B cell (primary cell): ENCODE measurements at regions not wholly inside any gene's neighbourhood (a gene's known extent, or its start where the extent isn't known, plus 50 kb on each side); places are given as distances from the start of the nearest gene placed in this dataset.

Source experiments
- ATAC-seq: fragments of 200-7000 bp; cut with Tn5 transposase; one replicate; pipeline ENCODE4 v1.10.0; 2021; ENCODE audit warnings: low read depth, mild to moderate bottlenecking, moderate number of reproducible peaks, moderate library complexity
- CTCF ChIA-PET: fragments of 350-600 bp; sonication (Branson Sonifier 250); formaldehyde crosslinking; loops from one replicate; lab custom pipeline; 2021; ENCODE audit warnings: antibody characterized with exemption, inconsistent platforms; lab: Charles Lee
- POLR2A ChIA-PET: fragments of 350-600 bp; sonication (Branson Sonifier 250); formaldehyde crosslinking; loops from one replicate; lab custom pipeline; 2021; ENCODE audit warnings: antibody characterized with exemption; lab: Charles Lee
- DNase-seq: peaks from one replicate; pipeline ENCODE4 v3.0.0; 2013
- H2AFZ ChIP-seq: 2 replicates; pipeline ENCODE4 v1.6.1; 2012; ENCODE audit warnings: mild to moderate bottlenecking, low read depth, low read length; ENCODE audit not compliant: insufficient read depth, poor library complexity, severe bottlenecking
- H3K27ac ChIP-seq, 2 donors: 1 replicate in 1 of 2; 2 replicates in 1 of 2; pipeline ENCODE4 v1.5.1; 2012 to 2013; ENCODE audit warnings: low read length in 2 of 2, mild to moderate bottlenecking in 2 of 2, moderate library complexity in 1 of 2
- H3K27me3 ChIP-seq, 4 experiments: fragments of 200-600 bp in 1 of 4; sonication (generic) in 1 of 4; replicated peaks in 1 of 4; 1 replicate in 2 of 4; 2 replicates in 2 of 4; pipeline versions ENCODE4 v1.6.1 to v1.7.0; 2013 to 2016; ENCODE audit warnings: low read length in 3 of 4, mild to moderate bottlenecking in 2 of 4, mixed read lengths in 1 of 4, moderate library complexity in 1 of 4; ENCODE audit not compliant: insufficient read depth in 4 of 4, control insufficient read depth in 3 of 4; ENCODE audit errors: control extremely low read depth in 1 of 4
- H3K36me3 ChIP-seq, 2 experiments: replicated peaks in 1 of 2; 1 replicate in 1 of 2; 2 replicates in 1 of 2; pipeline versions ENCODE4 v1.6.1 to v1.7.1; 2013; ENCODE audit warnings: low read length in 1 of 2; ENCODE audit not compliant: insufficient read depth in 2 of 2, control insufficient read depth in 1 of 2; ENCODE audit errors: control extremely low read depth in 1 of 2, extremely low read depth in 1 of 2
- H3K4me1 ChIP-seq, 2 donors: fragments of 200-600 bp in 1 of 2; sonication (generic) in 1 of 2; 1 replicate in 1 of 2; 2 replicates in 1 of 2; pipeline versions ENCODE4 v1.5.1 to v1.6.1; 2013 to 2017; ENCODE audit warnings: low read length in 2 of 2; ENCODE audit not compliant: control insufficient read depth in 2 of 2, insufficient read depth in 2 of 2
- H3K4me2 ChIP-seq: replicated peaks from 2 replicates; pipeline ENCODE3; 2012; ENCODE audit warnings: mild to moderate bottlenecking, low read depth, low read length; ENCODE audit not compliant: poor library complexity, severe bottlenecking
- H3K4me3 ChIP-seq, 5 experiments: fragments of 200-600 bp in 1 of 5; sonication (generic) in 1 of 5; 1 replicate in 3 of 5; 2 replicates in 2 of 5; pipeline versions ENCODE4 v1.5.1 to v1.7.0; 2011 to 2016; ENCODE audit warnings: low read length in 4 of 5, mild to moderate bottlenecking in 4 of 5, low read depth in 2 of 5, control low read depth in 1 of 5, moderate library complexity in 1 of 5; ENCODE audit not compliant: insufficient read depth in 1 of 5; ENCODE audit errors: control extremely low read depth in 1 of 5, extremely low read depth in 1 of 5
- H3K79me2 ChIP-seq: fragments of 200-600 bp; sonication (generic); one replicate; pipeline ENCODE4 v1.6.0; 2016; ENCODE audit warnings: low read length; ENCODE audit not compliant: control insufficient read depth, insufficient read depth
- H3K9ac ChIP-seq: fragments of 200-600 bp; sonication (generic); 2 replicates; pipeline ENCODE4 v1.6.1; 2017; ENCODE audit warnings: mild to moderate bottlenecking, low read length, moderate library complexity
- H3K9me3 ChIP-seq, 3 donors: one replicate each; pipeline versions ENCODE4 v1.6.1 to v1.7.1; 2013; ENCODE audit warnings: low read length in 2 of 3; ENCODE audit not compliant: control insufficient read depth in 2 of 3, insufficient read depth in 1 of 3; ENCODE audit errors: control extremely low read depth in 1 of 3
- H4K20me1 ChIP-seq: 2 replicates; pipeline ENCODE4 v1.6.0; 2012; ENCODE audit warnings: mild to moderate bottlenecking, low read length; ENCODE audit not compliant: insufficient read depth, control insufficient read depth, poor library complexity, severe bottlenecking
- H3K27ac Mint-ChIP-seq: one replicate; pipeline ENCODE4 v1.8.0; 2021; ENCODE audit warnings: mixed read lengths
- H3K27me3 Mint-ChIP-seq: one replicate; pipeline ENCODE4 v1.8.0; 2021; ENCODE audit warnings: mixed read lengths
- H3K4me1 Mint-ChIP-seq: one replicate; pipeline ENCODE4 v1.8.0; 2021; ENCODE audit warnings: mixed read lengths
- H3K4me3 Mint-ChIP-seq: one replicate; pipeline ENCODE4 v1.8.0; 2021; ENCODE audit warnings: mixed read lengths
- H3K9me3 Mint-ChIP-seq: one replicate; pipeline ENCODE4 v1.8.0; 2022; ENCODE audit warnings: mixed read lengths; ENCODE audit not compliant: insufficient read depth
- CTCF ChIP-seq: fragments of 200-600 bp; IDR thresholded peaks from one replicate; pipeline ENCODE4 v1.8.0; 2022; ENCODE audit warnings: antibody characterized with exemption, mild to moderate bottlenecking
- EZH2 ChIP-seq: IDR thresholded peaks from 2 replicates; pipeline ENCODE4 v1.6.1; 2012; ENCODE audit warnings: borderline replicate concordance, low read depth, mild to moderate bottlenecking, moderate library complexity, low read length; ENCODE audit not compliant: insufficient read depth, poor library complexity, severe bottlenecking
- WGBS: methylation state at CpG from one replicate; pipeline ENCODE4 v1.1.5; 2013; ENCODE audit warnings: missing lambda C conversion rate; ENCODE audit not compliant: insufficient coverage; 5-methylcytosine and 5-hydroxymethylcytosine counted together
- intact Hi-C: fragments of 100-400 bp; cut with micrococcal nuclease; formaldehyde crosslinking; loops from one replicate; pipeline ENCODE4 v1.10.0; 2022

- no peaks in the 10 kb centered on the region for H3K27me3 Mint-ChIP-seq
- POLR2A ChIA-PET: no interaction called here
- DNase-seq (no peak), ATAC-seq (no peak)
- H3K4me3 Mint-ChIP-seq: no peak overlapping the region
- CTCF ChIA-PET: no interaction called here
- no peaks in the 10 kb centered on the region for H3K79me2 ChIP-seq
- no peaks in the 10 kb centered on the region for H3K36me3 ChIP-seq
- H3K27ac Mint-ChIP-seq: no peak overlapping the region
- H3K4me1 ChIP-seq: no peaks in the 10 kb centered on the region
- H3K27ac ChIP-seq: no peak overlapping the region
- no peaks in the 10 kb centered on the region for H3K9me3 ChIP-seq
- WGBS: no CpG with 5 or more reads among the region's 5 CpGs
- H4K20me1 ChIP-seq: no peaks in the 10 kb centered on the region
- H3K9ac ChIP-seq: no peak overlapping the region
- intact Hi-C loops: no loop called here
- H3K9me3 Mint-ChIP-seq: peaks cover 8% of the 10 kb centered on the region
- no peak overlapping the region for H3K4me2 ChIP-seq
- no peak overlapping the region for H3K4me3 ChIP-seq
- no peaks in the 10 kb centered on the region for H3K27me3 ChIP-seq
- H2AFZ ChIP-seq: no peak overlapping the region
- TF ChIP-seq CTCF (no peak), EZH2 (no peak)
- no peaks in the 10 kb centered on the region for H3K4me1 Mint-ChIP-seq
These were observed 469.8 kb upstream of the FLRT2 start for GRCh38 chr14:85060121-85060520.

GRCh38 chr14:85061256-85061655 is 468.7 kb upstream of the FLRT2 start:
- no peak overlapping the region for H2AFZ ChIP-seq
- no peaks in the 10 kb centered on the region for H3K36me3 ChIP-seq
- no peaks in the 10 kb centered on the region for H3K4me1 ChIP-seq
- H3K27ac Mint-ChIP-seq: no peak overlapping the region
- no peaks in the 10 kb centered on the region for H3K9me3 ChIP-seq
- intact Hi-C loops: no loop called here
- no peak overlapping the region for H3K4me3 Mint-ChIP-seq
- H3K4me3 ChIP-seq: no peak overlapping the region
- H3K4me1 Mint-ChIP-seq: no peaks in the 10 kb centered on the region
- no peaks in the 10 kb centered on the region for H3K27me3 Mint-ChIP-seq
- H3K9me3 Mint-ChIP-seq: peaks cover 4% of the 10 kb centered on the region
- no peaks in the 10 kb centered on the region for H4K20me1 ChIP-seq
- WGBS: no CpG with 5 or more reads among the region's 4 CpGs
- ATAC-seq (no peak), DNase-seq (no peak)
- no peaks in the 10 kb centered on the region for H3K79me2 ChIP-seq
- no peak for TF ChIP-seq CTCF
- TF ChIP-seq EZH2: no peak
- H3K27me3 ChIP-seq: no peaks in the 10 kb centered on the region
- CTCF ChIA-PET: no interaction called here
- H3K4me2 ChIP-seq: no peak overlapping the region
- H3K9ac ChIP-seq: no peak overlapping the region
- H3K27ac ChIP-seq: no peak overlapping the region
- POLR2A ChIA-PET: no interaction called here
